GM12864 (cell line): ENCODE measurements at regions not wholly inside any gene's neighbourhood (a gene's known extent, or its start where the extent isn't known, plus 50 kb on each side); places are given as distances from the start of the nearest gene placed in this dataset.

Source experiments
- DNase-seq: peaks from one replicate; pipeline ENCODE4 v3.0.0-alpha.2; 2011; ENCODE audit warnings: low read depth
- H3K4me3 ChIP-seq: 2 replicates; pipeline ENCODE4 v1.5.1; 2011; ENCODE audit warnings: mild to moderate bottlenecking, low read depth, low read length, control low read depth
- CTCF ChIP-seq: IDR thresholded peaks from 2 replicates; pipeline ENCODE4 v1.5.1; 2011; ENCODE audit warnings: low read depth, mild to moderate bottlenecking, moderate library complexity, low read length, control low read depth, inconsistent platforms; ENCODE audit errors: missing control alignments

- no peak for DNase-seq
- TF ChIP-seq CTCF = no peak
- H3K4me3 ChIP-seq = no peak overlapping the region
Measured at GRCh38 chr20:40414843-40415615, 274.0 kb downstream of the MAFB start.

- TF ChIP-seq CTCF = no peak
- DNase-seq = no peak
- no peak overlapping the region for H3K4me3 ChIP-seq
Measured at GRCh38 chr20:40410028-40410427, 279.0 kb downstream of the MAFB start.

DNA sequence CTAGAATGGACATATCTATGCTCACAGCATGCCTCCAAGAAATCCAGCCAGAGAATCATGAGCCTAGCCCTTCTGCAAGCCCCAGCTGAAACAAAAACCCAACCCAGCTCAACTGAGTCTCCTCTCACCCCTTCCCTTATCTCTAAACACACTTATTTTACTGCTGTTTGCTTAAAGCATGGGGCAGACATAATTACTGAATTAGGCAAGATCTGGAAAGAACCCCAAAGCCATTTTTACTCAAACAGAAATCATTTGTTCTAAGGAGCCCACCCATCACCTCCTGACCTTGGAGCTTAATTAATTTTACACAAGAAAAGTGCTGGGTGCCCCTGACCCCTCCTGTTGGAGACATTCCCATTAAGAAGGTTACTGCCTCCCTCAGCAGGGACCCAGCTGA, 291.6 kb downstream of the MAFB start:
- DNase-seq = no peak
- TF ChIP-seq CTCF = no peak
- no peak overlapping the region for H3K4me3 ChIP-seq

DNA sequence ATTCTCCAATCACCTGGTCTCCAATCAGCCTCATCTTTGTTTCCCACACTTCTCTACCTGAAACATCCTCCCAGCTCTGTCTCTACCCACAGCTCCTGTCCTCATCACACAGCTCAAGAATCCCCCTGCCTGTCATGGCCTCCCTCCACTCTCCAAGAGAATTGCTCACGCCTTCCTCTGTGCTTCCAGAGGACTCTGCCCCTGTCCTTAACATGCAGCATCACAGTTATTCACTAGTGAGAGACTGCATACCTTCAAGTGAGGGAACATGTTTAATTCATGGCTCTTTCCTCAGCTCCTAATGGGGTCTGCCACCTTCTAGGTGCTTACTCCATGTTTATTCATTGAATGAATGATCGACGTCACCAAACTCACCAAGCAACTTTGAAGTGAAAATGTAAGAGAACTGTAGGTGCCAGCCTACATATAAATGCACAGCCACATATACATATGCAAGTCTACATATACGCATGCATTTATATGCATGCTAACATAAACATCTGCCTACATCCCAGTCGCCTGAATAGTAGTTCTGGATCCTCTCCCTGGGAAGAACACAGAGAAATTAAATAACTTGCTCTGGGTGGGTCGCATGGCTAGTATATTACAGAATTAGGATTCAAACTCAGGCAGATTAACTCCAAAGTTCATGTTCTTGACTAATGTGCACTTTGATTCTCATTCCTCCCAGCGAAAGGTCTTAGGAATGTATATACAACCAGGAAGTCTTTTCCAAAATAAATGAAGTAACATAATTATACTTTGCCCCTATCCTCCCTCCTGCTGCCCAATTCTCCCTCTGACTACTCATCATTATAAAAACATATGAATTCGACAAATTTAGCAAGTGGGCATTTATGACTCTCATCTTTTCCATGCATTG, 295.6 kb downstream of the MAFB start:
- no peak for TF ChIP-seq CTCF
- DNase-seq = no peak
- no peak overlapping the region for H3K4me3 ChIP-seq

DNA sequence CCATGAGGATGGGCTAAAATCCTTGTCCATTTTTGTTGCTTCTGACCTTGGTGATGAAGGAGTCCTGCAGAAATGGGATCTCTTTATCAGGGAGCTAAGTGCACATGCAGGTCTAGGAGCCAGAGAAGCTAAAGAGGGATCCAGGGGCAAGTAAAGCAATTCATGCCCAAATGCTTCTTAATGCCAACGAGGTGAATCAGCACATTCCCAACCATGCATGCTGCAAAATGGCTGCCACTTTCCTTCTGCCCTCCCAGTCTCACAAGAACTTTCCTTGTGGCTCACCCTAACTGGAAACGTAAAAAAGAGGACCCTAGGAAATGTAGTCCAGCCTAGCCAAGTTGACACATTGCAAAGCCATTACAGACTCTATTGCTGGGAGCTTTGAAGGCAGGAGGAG, 298.4 kb downstream of the MAFB start:
- DNase-seq = no peak
- H3K4me3 ChIP-seq = no peak overlapping the region
- no peak for TF ChIP-seq CTCF

GRCh38 chr20:40370800-40371199, 318.2 kb downstream of the MAFB start:
- H3K4me3 ChIP-seq = no peak overlapping the region
- DNase-seq = no peak

More at GRCh38 chr20:40370800-40371199, 318.2 kb downstream of the MAFB start:
- no peak for TF ChIP-seq CTCF
